ENCODE measurements at regions not wholly inside any gene's neighbourhood (a gene's known extent, or its start where the extent isn't known, plus 50 kb on each side); places are given as distances from the start of the nearest gene placed in this dataset.

DNA sequence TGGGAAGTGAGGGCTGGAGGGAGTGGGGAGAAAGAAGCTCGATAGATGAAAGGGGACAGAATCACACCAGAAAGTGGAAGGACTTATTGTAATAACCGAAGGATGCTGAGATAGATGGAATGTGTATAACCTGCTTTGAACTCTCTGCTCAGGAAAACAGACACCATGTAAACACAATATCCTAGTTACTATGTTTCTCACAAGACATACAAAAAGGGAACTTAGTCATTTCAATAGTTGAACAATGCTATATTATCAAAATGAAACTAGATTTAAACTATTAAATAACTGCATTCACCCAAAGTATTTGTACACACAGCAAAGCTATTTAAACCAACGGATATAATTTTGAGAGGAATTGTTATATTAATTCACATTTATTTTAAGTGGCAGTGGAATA is 108.3 kb upstream of the GADL1 start:
- Mint-ChIP-seq H3K4me1 (no peaks in the 10 kb centered on the region), H3K9me3 (no peaks in the 10 kb centered on the region), H3K27ac (no peak overlapping the region), H3K36me3 (no peaks in the 10 kb centered on the region), H3K27me3 (ENCODE audit: insufficient read depth, low read depth) (no peaks in the 10 kb centered on the region), H3K4me3 (no peak overlapping the region)
- Histone ChIP-seq H3K27ac (no peak overlapping the region), H3K4me1 (no peaks in the 10 kb centered on the region), H3F3A (ENCODE audit: low read depth) (no peaks in the 10 kb centered on the region), H3K4me2 (no peak overlapping the region), H3K36me3 (no peaks in the 10 kb centered on the region), H4K20me1 (ENCODE audit: low read depth) (no peaks in the 10 kb centered on the region), H3K9me3 (ENCODE audit: low read depth) (no peaks in the 10 kb centered on the region), H3K27me3 (peaks cover 95% of the 10 kb centered on the region), H3K4me3 (no peak overlapping the region), H3K79me2 (ENCODE audit: low read depth) (no peaks in the 10 kb centered on the region), H2AFZ (replicated peaks) (no peak overlapping the region), H3K9ac (no peak overlapping the region)
- no peak for DNase-seq (ENCODE audit: low spot score)
- TF ChIP-seq EZH2 (IDR thresholded peaks at IDR 0.05) (no peak), EZH2phosphoT487 (IDR thresholded peaks at IDR 0.05) (no peak)
- TF ChIP-seq, protein P1, sequence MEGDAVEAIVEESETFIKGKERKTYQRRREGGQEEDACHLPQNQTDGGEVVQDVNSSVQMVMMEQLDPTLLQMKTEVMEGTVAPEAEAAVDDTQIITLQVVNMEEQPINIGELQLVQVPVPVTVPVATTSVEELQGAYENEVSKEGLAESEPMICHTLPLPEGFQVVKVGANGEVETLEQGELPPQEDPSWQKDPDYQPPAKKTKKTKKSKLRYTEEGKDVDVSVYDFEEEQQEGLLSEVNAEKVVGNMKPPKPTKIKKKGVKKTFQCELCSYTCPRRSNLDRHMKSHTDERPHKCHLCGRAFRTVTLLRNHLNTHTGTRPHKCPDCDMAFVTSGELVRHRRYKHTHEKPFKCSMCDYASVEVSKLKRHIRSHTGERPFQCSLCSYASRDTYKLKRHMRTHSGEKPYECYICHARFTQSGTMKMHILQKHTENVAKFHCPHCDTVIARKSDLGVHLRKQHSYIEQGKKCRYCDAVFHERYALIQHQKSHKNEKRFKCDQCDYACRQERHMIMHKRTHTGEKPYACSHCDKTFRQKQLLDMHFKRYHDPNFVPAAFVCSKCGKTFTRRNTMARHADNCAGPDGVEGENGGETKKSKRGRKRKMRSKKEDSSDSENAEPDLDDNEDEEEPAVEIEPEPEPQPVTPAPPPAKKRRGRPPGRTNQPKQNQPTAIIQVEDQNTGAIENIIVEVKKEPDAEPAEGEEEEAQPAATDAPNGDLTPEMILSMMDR (IDR thresholded peaks at IDR 0.05) = no peak

GRCh38 chr3:31004025-31004678 is 109.7 kb upstream of the GADL1 start:
- Histone ChIP-seq H3K79me2 (ENCODE audit: low read depth) (no peaks in the 10 kb centered on the region), H3K4me2 (no peak overlapping the region), H2AFZ (replicated peaks) (no peak overlapping the region), H4K20me1 (ENCODE audit: low read depth) (peaks cover 5% of the 10 kb centered on the region), H3K36me3 (no peaks in the 10 kb centered on the region), H3K4me1 (no peaks in the 10 kb centered on the region), H3K27ac (no peak overlapping the region), H3K27me3 (peaks cover 96% of the 10 kb centered on the region), H3K9me3 (ENCODE audit: low read depth) (no peaks in the 10 kb centered on the region), H3K4me3 (no peak overlapping the region), H3F3A (ENCODE audit: low read depth) (no peaks in the 10 kb centered on the region), H3K9ac (no peak overlapping the region)
- Mint-ChIP-seq H3K4me1 (no peaks in the 10 kb centered on the region), H3K27ac (no peak overlapping the region), H3K9me3 (peaks cover 2% of the 10 kb centered on the region), H3K27me3 (ENCODE audit: insufficient read depth, low read depth) (no peaks in the 10 kb centered on the region), H3K4me3 (peak overlapping the region; percentile 39), H3K36me3 (no peaks in the 10 kb centered on the region)
- TF ChIP-seq EZH2 (IDR thresholded peaks at IDR 0.05) (no peak), EZH2phosphoT487 (IDR thresholded peaks at IDR 0.05) (no peak)
- TF ChIP-seq, protein P1 (IDR thresholded peaks at IDR 0.05) = no peak
- DNase-seq (ENCODE audit: low spot score) = no peak

DNA sequence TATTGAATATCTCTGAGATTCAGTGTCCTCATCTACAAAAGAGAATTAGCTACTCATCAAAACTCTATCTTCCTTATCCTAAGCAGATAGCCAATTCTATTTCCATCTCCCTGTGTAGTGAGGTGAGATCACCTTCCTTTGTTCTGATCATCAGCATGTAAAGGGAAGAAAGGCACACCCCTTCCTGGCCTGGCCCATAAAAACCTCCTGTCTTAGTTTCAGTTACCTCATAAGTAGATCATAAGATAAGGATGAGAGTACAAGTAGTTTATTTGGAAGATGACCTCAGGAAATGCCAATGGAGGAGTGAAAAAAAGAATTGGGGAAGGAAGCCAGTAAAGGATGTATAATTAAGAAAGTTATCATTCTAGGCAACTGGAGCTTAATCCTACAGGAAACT is 114.5 kb upstream of the GADL1 start:
- peaks cover 15% of the 10 kb centered on the region for H4K20me1 ChIP-seq (ENCODE audit: low read depth)
- no peak overlapping the region for H3K9ac ChIP-seq
- Mint-ChIP-seq H3K27me3 (ENCODE audit: insufficient read depth, low read depth) (peaks cover 4% of the 10 kb centered on the region), H3K4me3 (peak overlapping the region; percentile 14), H3K9me3 (peaks cover 4% of the 10 kb centered on the region), H3K36me3 (peaks cover 2% of the 10 kb centered on the region), H3K27ac (no peak overlapping the region), H3K4me1 (peaks cover 17% of the 10 kb centered on the region)
- H3K4me3 ChIP-seq = no peak overlapping the region
- H3K4me1 ChIP-seq = peaks cover 9% of the 10 kb centered on the region
- H3F3A ChIP-seq (ENCODE audit: low read depth) = no peaks in the 10 kb centered on the region
- no peaks in the 10 kb centered on the region for H3K79me2 ChIP-seq (ENCODE audit: low read depth)
- peaks cover 98% of the 10 kb centered on the region for H3K27me3 ChIP-seq
- no peak overlapping the region for H3K4me2 ChIP-seq
- no peaks in the 10 kb centered on the region for H3K36me3 ChIP-seq
- no peak overlapping the region for H3K27ac ChIP-seq
- DNase-seq (ENCODE audit: low spot score) = no peak
- TF ChIP-seq, protein P1 (IDR thresholded peaks at IDR 0.05) = no peak
- no peak for TF ChIP-seq EZH2 (IDR thresholded peaks at IDR 0.05)
- no peak for TF ChIP-seq EZH2phosphoT487 (IDR thresholded peaks at IDR 0.05)
- H3K9me3 ChIP-seq (ENCODE audit: low read depth) = no peaks in the 10 kb centered on the region
- no peak overlapping the region for H2AFZ ChIP-seq (replicated peaks)

Data from neural progenitor cell (in vitro differentiated cells).